Stimulated activated CD8-positive, alpha-beta memory T cell treated with anti-CD3 and anti-CD28 coated beads, Interleukin-15, amount 100 ng/mL, for 24 hours (primary cell): ENCODE measurements at regions not wholly inside any gene's neighbourhood (a gene's known extent, or its start where the extent isn't known, plus 50 kb on each side); places are given as distances from the start of the nearest gene placed in this dataset.

Source experiments
- DNase-seq: peaks from one replicate; pipeline ENCODE4 v3.0.0-alpha.2; 2020; ENCODE audit warnings: low read depth

- DNase-seq = no peak
Observed at GRCh38 chr2:129641371-129641770, 338.1 kb upstream of the RAB6C start.

- no peak for DNase-seq
Observed at GRCh38 chr2:129642526-129643043, 336.9 kb upstream of the RAB6C start.

GRCh38 chr2:129645335-129645734 lies 334.1 kb upstream of the RAB6C start:
- DNase-seq = no peak

GRCh38 chr2:129646107-129646506 lies 333.4 kb upstream of the RAB6C start:
- DNase-seq = no peak

GRCh38 chr2:129653246-129653645 lies 326.2 kb upstream of the RAB6C start:
- DNase-seq = no peak

- no peak for DNase-seq
Observed at GRCh38 chr2:129654331-129654730, 325.1 kb upstream of the RAB6C start.

- no peak for DNase-seq
Observed at GRCh38 chr2:129656081-129656598, 323.3 kb upstream of the RAB6C start.

GRCh38 chr2:129658430-129658829 lies 321.0 kb upstream of the RAB6C start:
- no peak for DNase-seq

GRCh38 chr2:129661935-129662334 lies 317.5 kb upstream of the RAB6C start:
- no peak for DNase-seq

- DNase-seq = no peak
Observed at GRCh38 chr2:129667577-129667976, 311.9 kb upstream of the RAB6C start.

GRCh38 chr2:129672521-129672920 lies 306.9 kb upstream of the RAB6C start:
- DNase-seq = no peak

- no peak for DNase-seq
Observed at GRCh38 chr2:129673234-129673633, 306.2 kb upstream of the RAB6C start.

GRCh38 chr2:129673847-129674711 lies 305.4 kb upstream of the RAB6C start:
- no peak for DNase-seq

- no peak for DNase-seq
Observed at GRCh38 chr2:129678751-129679150, 300.7 kb upstream of the RAB6C start.

- no peak for DNase-seq
Observed at GRCh38 chr2:129681788-129682187, 297.7 kb upstream of the RAB6C start.

- DNase-seq = no peak
Observed at GRCh38 chr2:129689653-129690448, 289.6 kb upstream of the RAB6C start.

GRCh38 chr2:129695496-129695895 lies 284.0 kb upstream of the RAB6C start:
- DNase-seq = no peak

- DNase-seq = no peak
Observed at GRCh38 chr2:129698593-129698992, 280.9 kb upstream of the RAB6C start.

- DNase-seq = no peak
Observed at GRCh38 chr2:129699781-129700573, 279.5 kb upstream of the RAB6C start.

- DNase-seq = no peak
Observed at GRCh38 chr2:129702416-129703176, 276.9 kb upstream of the RAB6C start.

- no peak for DNase-seq
Observed at GRCh38 chr2:129705085-129705484, 274.4 kb upstream of the RAB6C start.
